NT2/D1 (cell line): ENCODE measurements at regions not wholly inside any gene's neighbourhood (a gene's known extent, or its start where the extent isn't known, plus 50 kb on each side); places are given as distances from the start of the nearest gene placed in this dataset.
"Not testable (repeated sequence)": the region's sequence is repeated elsewhere in the genome, so short reads cannot be mapped to it uniquely, and the experiment has no call there.

Experiments
- DNase-seq: peaks from one replicate; pipeline ENCODE4 v3.0.0-alpha.2; 2011; ENCODE audit warnings: low read depth, low spot score
- H3K27me3 ChIP-seq: 2 replicates; pipeline ENCODE4 v1.6.0; 2011; ENCODE audit warnings: mild to moderate bottlenecking; ENCODE audit not compliant: insufficient read length, insufficient read depth
- H3K36me3 ChIP-seq: 2 replicates; pipeline ENCODE4 v1.6.1; 2011; ENCODE audit warnings: mild to moderate bottlenecking, low read length, mixed read lengths; ENCODE audit not compliant: insufficient read depth, insufficient read length
- H3K4me1 ChIP-seq: 2 replicates; pipeline ENCODE4 v1.5.1; 2011; ENCODE audit not compliant: insufficient read depth, insufficient read length
- H3K4me3 ChIP-seq: 2 replicates; pipeline ENCODE4 v1.5.1; 2011; ENCODE audit warnings: low read depth; ENCODE audit not compliant: insufficient read length
- H3K9ac ChIP-seq: 2 replicates; pipeline ENCODE4 v1.6.0; 2011; ENCODE audit warnings: low read depth; ENCODE audit not compliant: insufficient read length
- H3K9me3 ChIP-seq: 2 replicates; pipeline ENCODE4 v1.5.1; 2011; ENCODE audit warnings: mild to moderate bottlenecking, low read length; ENCODE audit not compliant: insufficient read depth
- SUZ12 ChIP-seq: IDR thresholded peaks from 2 replicates; pipeline ENCODE4 v1.6.1; 2011; ENCODE audit not compliant: insufficient read length, insufficient read depth; ENCODE audit errors: extremely low read depth
- YY1 ChIP-seq: IDR thresholded peaks from 2 replicates; pipeline ENCODE4 v1.6.1; 2011; ENCODE audit not compliant: insufficient read length, insufficient read depth
- ZNF274 ChIP-seq: IDR thresholded peaks from 2 replicates; pipeline ENCODE4 v1.6.1; 2011; ENCODE audit warnings: mild to moderate bottlenecking, low read depth, low read length

- not testable (repeated sequence) for H3K9me3 ChIP-seq, DNase-seq
- H3K27me3 ChIP-seq, result peaks cover 23% of the 10 kb centered on the region
Measured at GRCh38 chr21:13981176-13982087, 229.3 kb downstream of the LIPI start.

GRCh38 chr21:13980115-13980662, 230.6 kb downstream of the LIPI start:
- peak overlapping the region; percentile 59 for H3K4me3 ChIP-seq
- not testable (repeated sequence) for H3K9ac ChIP-seq, H3K4me1 ChIP-seq, H3K9me3 ChIP-seq, H3K36me3 ChIP-seq
- peak; percentile 70 for DNase-seq
- peaks cover 23% of the 10 kb centered on the region for H3K27me3 ChIP-seq

More at GRCh38 chr21:13981176-13982087, 229.3 kb downstream of the LIPI start:
- Histone ChIP-seq H3K4me3 (peak overlapping the region; percentile 11), H3K9ac (peak overlapping the region; percentile 21)
- not testable (repeated sequence) for H3K4me1 ChIP-seq, H3K36me3 ChIP-seq

DNA sequence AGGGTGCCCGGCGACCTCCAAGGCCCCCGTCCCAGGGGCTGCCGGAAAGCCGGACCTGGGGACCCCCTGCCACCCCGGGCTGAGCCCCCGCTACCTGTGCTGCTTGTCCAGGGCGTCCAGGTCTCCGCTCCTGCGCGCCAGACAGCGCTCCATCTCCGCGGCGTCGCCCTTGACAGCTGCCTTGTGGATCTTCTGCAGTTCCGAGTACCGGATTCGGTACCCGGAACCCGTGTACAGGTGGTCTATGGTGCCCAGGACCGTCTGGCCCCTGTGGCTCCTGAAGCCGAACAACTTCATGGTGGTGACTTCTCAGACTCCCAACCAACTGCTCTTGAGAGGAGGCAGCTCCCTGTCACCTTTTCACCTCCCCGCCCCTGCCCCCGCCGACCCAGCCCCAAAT, 231.1 kb downstream of the LIPI start:
- DNase-seq, result not testable (repeated sequence)

GRCh38 chr21:13974582-13974981, 236.2 kb downstream of the LIPI start:
- not testable (repeated sequence) for H3K9ac ChIP-seq, DNase-seq, H3K36me3 ChIP-seq, H3K4me3 ChIP-seq, H3K9me3 ChIP-seq, H3K4me1 ChIP-seq
- peaks cover 10% of the 10 kb centered on the region for H3K27me3 ChIP-seq

More for the DNA sequence above, 231.1 kb downstream of the LIPI start:
- peak overlapping the region; percentile 72 for H3K9ac ChIP-seq
- peak overlapping the region; percentile 59 for H3K4me3 ChIP-seq
- H3K9me3 ChIP-seq, H3K36me3 ChIP-seq, H3K4me1 ChIP-seq: not testable (repeated sequence)
- H3K27me3 ChIP-seq, result peaks cover 23% of the 10 kb centered on the region

- H3K9ac ChIP-seq, result not testable (repeated sequence)
Measured at GRCh38 chr21:13969853-13970252, 240.9 kb downstream of the LIPI start.

DNA sequence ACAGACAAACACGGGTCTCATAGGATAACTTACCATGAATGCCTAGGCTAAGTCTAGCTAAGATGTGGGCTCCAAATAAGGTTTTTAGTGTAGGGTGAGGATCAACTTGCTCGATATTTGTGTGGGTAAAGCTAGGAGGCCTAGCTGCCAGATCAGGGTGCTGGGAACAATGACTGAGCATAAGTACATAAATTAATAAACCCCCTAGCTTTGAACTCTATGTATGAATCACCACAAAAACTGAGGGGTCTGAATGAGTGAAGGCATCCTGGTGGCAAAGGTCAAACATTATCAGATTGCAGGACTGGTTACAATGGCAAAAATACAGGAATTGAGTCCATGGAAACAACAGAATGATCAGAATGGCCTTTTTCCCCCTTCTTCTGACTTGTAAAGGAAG, 241.8 kb downstream of the LIPI start:
- H3K36me3 ChIP-seq, H3K9ac ChIP-seq, H3K9me3 ChIP-seq: not testable (repeated sequence)

More at GRCh38 chr21:13969853-13970252, 240.9 kb downstream of the LIPI start:
- H3K4me1 ChIP-seq, H3K27me3 ChIP-seq, H3K9me3 ChIP-seq, H3K4me3 ChIP-seq, H3K36me3 ChIP-seq, DNase-seq: not testable (repeated sequence)

GRCh38 chr21:13963259-13963658, 247.5 kb downstream of the LIPI start:
- H3K27me3 ChIP-seq, H3K9ac ChIP-seq, H3K4me3 ChIP-seq, H3K4me1 ChIP-seq, DNase-seq, H3K36me3 ChIP-seq, H3K9me3 ChIP-seq: not testable (repeated sequence)

More for the DNA sequence above, 241.8 kb downstream of the LIPI start:
- not testable (repeated sequence) for H3K27me3 ChIP-seq, DNase-seq, H3K4me1 ChIP-seq, H3K4me3 ChIP-seq

DNA sequence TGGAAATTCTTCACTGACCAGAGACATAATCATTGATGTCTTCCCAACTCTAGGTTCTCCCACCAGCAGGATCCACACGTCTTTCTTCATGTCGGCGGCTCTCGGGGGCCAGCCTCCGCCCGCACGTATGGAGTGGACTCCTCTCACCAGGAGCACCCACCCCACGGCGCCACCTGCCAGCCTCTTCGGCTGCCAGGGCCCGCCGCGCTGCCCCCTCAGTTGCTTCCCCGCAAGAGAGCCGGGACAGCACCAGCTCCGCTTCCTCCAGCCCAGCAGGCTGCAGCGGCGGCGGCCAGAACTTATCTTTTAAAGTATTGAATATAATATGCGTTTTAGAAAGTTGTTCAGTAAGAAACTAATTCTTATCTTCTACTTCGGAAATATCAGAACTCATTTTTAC, 273.5 kb downstream of the LIPI start:
- Histone ChIP-seq H3K36me3 (no peaks in the 10 kb centered on the region), H3K9ac (no peak overlapping the region), H3K27me3 (no peaks in the 10 kb centered on the region), H3K4me1 (no peaks in the 10 kb centered on the region), H3K9me3 (peaks cover 31% of the 10 kb centered on the region; the same call in 1 of the 2 replicates), H3K4me3 (no peak overlapping the region)
- no peak for DNase-seq
- TF ChIP-seq YY1 (no peak), ZNF274 (no peak), SUZ12 (no peak)

GRCh38 chr21:13936033-13936937, 274.5 kb downstream of the LIPI start:
- not testable (repeated sequence) for H3K4me1 ChIP-seq, H3K27me3 ChIP-seq, H3K4me3 ChIP-seq, H3K36me3 ChIP-seq, H3K9ac ChIP-seq, DNase-seq
- peaks cover 31% of the 10 kb centered on the region; the same call in 1 of the 2 replicates for H3K9me3 ChIP-seq

DNA sequence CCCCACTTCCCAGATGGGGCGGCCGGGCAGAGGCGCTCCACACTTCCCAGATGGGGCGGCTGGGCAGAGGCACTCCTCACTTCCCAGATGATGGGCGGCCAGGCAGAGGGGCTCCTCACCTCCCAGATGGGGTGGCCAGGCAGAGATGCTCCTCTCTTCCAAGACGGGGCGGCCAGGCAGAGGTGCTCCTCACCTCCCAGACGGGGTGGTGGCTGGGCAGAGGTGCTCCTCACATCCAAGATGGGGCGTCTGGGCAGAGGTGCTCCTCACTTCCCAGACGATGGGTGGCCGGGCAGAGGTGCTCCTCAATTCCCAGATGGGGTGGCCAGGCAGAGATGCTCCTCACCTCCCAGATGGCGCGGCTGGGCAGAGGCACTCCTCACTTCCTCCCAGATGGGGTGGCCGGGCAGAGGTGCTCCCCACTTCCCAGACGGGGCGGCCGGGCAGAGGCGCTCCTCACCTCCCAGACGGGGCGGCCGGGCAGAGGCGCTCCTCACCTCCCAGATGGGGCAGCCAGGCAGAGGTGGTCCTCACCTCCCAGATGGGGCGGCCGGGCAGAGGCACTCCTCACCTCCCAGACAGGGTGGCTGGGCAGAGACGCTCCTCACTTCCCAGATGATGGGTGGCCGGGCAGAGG, 275.2 kb downstream of the LIPI start:
- H3K27me3 ChIP-seq, H3K36me3 ChIP-seq, H3K4me1 ChIP-seq, H3K4me3 ChIP-seq, DNase-seq, H3K9ac ChIP-seq: not testable (repeated sequence)
- H3K9me3 ChIP-seq, result peaks cover 31% of the 10 kb centered on the region; the same call in 1 of the 2 replicates
